Mucosa of descending colon (tissue), 3 donors: ENCODE measurements at regions not wholly inside any gene's neighbourhood (a gene's known extent, or its start where the extent isn't known, plus 50 kb on each side); places are given as distances from the start of the nearest gene placed in this dataset.

Experiments
- ATAC-seq: fragments of 200-7000 bp; cut with Tn5 transposase; one replicate; pipeline ENCODE4 v1.9.1; 2020; ENCODE audit warnings: mild to moderate bottlenecking, moderate library complexity
- DNase-seq, 3 donors: peaks; one replicate each; pipeline ENCODE4 v3.0.0-alpha.2; 2020
- H3K36me3 ChIP-seq: fragments of 200-600 bp; one replicate; pipeline ENCODE4 v1.8.0; 2021; ENCODE audit warnings: low read depth, mild to moderate bottlenecking
- H3K4me1 ChIP-seq: fragments of 200-600 bp; one replicate; pipeline ENCODE4 v1.8.0; 2021; ENCODE audit warnings: low read depth, mild to moderate bottlenecking
- H3K4me3 ChIP-seq: fragments of 200-600 bp; one replicate; pipeline ENCODE4 v1.8.0; 2021; ENCODE audit warnings: mild to moderate bottlenecking
- H3K9me3 ChIP-seq: fragments of 200-600 bp; one replicate; pipeline ENCODE4 v1.8.0; 2021; ENCODE audit warnings: mild to moderate bottlenecking
- intact Hi-C, 2 donors: fragments of 100-400 bp; cut with DNase I in 1 of 2; cut with micrococcal nuclease in 1 of 2; formaldehyde crosslinking; loops; one replicate each; pipeline versions ENCODE4 v1.11.0 to v1.11.1; 2022; cut with DNase I, micrococcal nuclease
- TF ChIP-seq, protein P1 (sequence below): fragments of 200-600 bp; IDR thresholded peaks from one replicate; pipeline ENCODE4 v1.8.0; 2022; ENCODE audit warnings: antibody characterized with exemption, mild to moderate bottlenecking
- donor health status: DM: no; HTN: no; CAD: no; lungs with moderate emphysema.
- donor health status: DM: no; HTN: no; CAD: no.
- donor health status: DM: no; HTN: yes; CAD: no.

DNA sequence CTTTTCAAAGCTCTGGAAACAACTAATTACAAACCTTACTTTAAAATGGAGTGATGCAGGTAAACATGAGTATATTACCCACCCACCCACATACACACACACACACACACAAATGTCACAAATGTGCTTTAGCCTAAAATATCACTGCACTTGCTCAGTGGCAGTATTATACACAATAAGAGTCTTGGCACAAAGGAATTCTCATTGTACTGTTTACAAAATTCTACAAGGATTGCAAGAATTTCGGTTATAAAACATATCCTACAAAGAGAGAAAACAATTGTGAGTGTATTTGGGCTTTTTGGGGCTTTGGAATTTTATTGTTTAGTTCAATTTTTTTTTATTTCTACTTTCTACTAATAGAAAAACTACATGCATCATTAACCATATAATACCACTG lies 113.2 kb upstream of the BEND6 start:
- ATAC-seq (no peak), DNase-seq (no peak)
- intact Hi-C loops = loop anchor here in 1 of 2 donors (10.0 kb wide), 1 partner anchor 207 kb away; no protein-coding TSS in a partner anchor
- TF ChIP-seq, protein P1, sequence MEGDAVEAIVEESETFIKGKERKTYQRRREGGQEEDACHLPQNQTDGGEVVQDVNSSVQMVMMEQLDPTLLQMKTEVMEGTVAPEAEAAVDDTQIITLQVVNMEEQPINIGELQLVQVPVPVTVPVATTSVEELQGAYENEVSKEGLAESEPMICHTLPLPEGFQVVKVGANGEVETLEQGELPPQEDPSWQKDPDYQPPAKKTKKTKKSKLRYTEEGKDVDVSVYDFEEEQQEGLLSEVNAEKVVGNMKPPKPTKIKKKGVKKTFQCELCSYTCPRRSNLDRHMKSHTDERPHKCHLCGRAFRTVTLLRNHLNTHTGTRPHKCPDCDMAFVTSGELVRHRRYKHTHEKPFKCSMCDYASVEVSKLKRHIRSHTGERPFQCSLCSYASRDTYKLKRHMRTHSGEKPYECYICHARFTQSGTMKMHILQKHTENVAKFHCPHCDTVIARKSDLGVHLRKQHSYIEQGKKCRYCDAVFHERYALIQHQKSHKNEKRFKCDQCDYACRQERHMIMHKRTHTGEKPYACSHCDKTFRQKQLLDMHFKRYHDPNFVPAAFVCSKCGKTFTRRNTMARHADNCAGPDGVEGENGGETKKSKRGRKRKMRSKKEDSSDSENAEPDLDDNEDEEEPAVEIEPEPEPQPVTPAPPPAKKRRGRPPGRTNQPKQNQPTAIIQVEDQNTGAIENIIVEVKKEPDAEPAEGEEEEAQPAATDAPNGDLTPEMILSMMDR = no peak
- Histone ChIP-seq H3K36me3 (no peaks in the 10 kb centered on the region), H3K4me3 (no peak overlapping the region), H3K4me1 (no peaks in the 10 kb centered on the region), H3K9me3 (no peaks in the 10 kb centered on the region)

DNA sequence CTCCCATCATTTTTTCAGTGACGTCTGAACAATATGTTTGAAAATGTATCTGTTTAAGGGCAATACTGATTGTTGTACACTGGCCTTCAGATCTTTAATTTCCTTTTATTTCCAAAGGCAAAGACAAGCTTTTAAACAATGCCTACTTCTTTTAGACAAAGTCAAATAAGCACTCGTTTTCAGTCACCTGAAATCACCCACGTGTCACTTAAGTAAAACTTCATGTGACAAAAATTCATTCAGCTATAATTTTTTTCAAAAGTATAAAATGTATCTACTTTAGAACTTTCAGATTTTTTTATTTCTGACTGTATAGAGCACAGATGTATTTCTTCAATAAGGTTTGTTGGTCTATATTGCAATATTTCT lies 113.5 kb upstream of the BEND6 start:
- DNase-seq (no peak), ATAC-seq (no peak)
- H3K4me1 ChIP-seq = no peaks in the 10 kb centered on the region
- TF ChIP-seq, protein P1 = no peak
- H3K9me3 ChIP-seq = no peaks in the 10 kb centered on the region
- H3K36me3 ChIP-seq = no peaks in the 10 kb centered on the region
- intact Hi-C loops = loop anchor here in 1 of 2 donors (10.0 kb wide), 1 partner anchor 207 kb away; no protein-coding TSS in a partner anchor
- no peak overlapping the region for H3K4me3 ChIP-seq

GRCh38 chr6:56840467-56841380 lies 114.2 kb upstream of the BEND6 start:
- no peaks in the 10 kb centered on the region for H3K9me3 ChIP-seq
- H3K36me3 ChIP-seq = no peaks in the 10 kb centered on the region
- ATAC-seq (peak; percentile 31), DNase-seq (no peak)
- intact Hi-C loops = loop anchor here in 1 of 2 donors (10.0 kb wide), 1 partner anchor 206 kb away; no protein-coding TSS in a partner anchor
- TF ChIP-seq, protein P1 = no peak
- H3K4me3 ChIP-seq = no peak overlapping the region
- no peaks in the 10 kb centered on the region for H3K4me1 ChIP-seq

DNA sequence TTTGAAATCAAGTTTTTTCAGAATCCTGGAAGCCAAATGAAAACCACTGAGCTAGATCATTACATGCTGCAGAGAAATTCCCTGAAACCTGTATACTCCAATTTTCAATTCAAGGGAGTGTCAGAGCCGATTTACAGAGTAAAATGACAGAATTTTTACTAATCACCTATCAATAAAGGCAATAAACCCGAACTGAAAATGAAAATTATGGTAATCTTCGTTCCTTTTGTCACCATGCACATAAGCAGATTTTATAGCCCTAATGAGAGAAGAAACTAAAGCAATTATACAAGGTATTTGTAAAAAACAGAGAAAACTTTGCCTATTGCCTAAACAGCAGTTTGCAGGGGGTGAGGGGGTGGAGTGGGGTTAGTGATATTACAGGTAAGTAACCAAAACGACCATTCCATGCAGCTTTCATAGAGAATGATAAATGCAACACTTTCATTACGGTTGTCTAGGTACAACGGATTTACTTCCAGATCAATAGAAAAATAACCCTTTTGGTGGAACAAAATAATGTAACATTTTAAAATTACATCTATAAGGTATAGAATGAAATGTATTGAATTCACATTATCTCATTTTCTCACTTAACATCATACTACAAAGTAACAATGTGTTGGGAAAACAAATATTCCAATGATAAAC lies 115.2 kb upstream of the BEND6 start:
- ATAC-seq (no peak), DNase-seq (no peak)
- Histone ChIP-seq H3K4me3 (no peak overlapping the region), H3K4me1 (no peaks in the 10 kb centered on the region), H3K36me3 (no peaks in the 10 kb centered on the region), H3K9me3 (no peaks in the 10 kb centered on the region)
- TF ChIP-seq, protein P1 = no peak
- intact Hi-C loops = loop anchor here in 1 of 2 donors (10.0 kb wide), 1 partner anchor 205 kb away; no protein-coding TSS in a partner anchor

DNA sequence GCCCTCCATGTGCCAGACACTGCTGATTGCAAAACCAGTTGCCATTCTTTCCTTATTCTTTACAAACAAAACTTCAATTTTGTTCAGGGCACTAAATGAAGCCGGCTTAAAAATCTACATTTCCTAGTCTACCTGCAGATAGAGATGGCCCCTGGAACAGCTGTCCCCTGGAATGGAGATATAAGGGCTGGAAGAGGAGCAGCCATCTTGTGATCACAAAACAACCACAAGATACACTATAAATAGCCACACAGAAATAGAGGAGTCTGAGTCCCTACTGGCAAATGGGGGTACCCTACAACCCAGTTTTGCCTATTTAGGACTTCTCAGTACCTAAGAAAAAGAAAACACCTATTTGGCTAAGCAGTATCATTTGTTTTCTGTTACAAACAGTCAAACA lies 115.9 kb upstream of the BEND6 start:
- TF ChIP-seq, protein P1 = no peak
- no peak overlapping the region for H3K4me3 ChIP-seq
- no peaks in the 10 kb centered on the region for H3K4me1 ChIP-seq
- intact Hi-C loops = no loop called here
- DNase-seq = no peak
- H3K36me3 ChIP-seq = no peaks in the 10 kb centered on the region
- ATAC-seq = no peak
- no peaks in the 10 kb centered on the region for H3K9me3 ChIP-seq
